GM19438 (cell line): ENCODE measurements at regions not wholly inside any gene's neighbourhood (a gene's known extent, or its start where the extent isn't known, plus 50 kb on each side); places are given as distances from the start of the nearest gene placed in this dataset.
"Not testable (repeated sequence)": the region's sequence is repeated elsewhere in the genome, so short reads cannot be mapped to it uniquely, and the experiment has no call there.

Source experiments
- ATAC-seq: cut with Tn5 transposase; IDR thresholded peaks from one replicate; pipeline ENCODE4 v1.9.1; 2021; ENCODE audit warnings: low read depth; ENCODE audit not compliant: unreplicated experiment

- no peak for ATAC-seq
Measured at GRCh38 chr13:40342461-40342860, 324.0 kb downstream of the FOXO1 start.

- no peak for ATAC-seq
Measured at GRCh38 chr13:40342901-40343300, 323.5 kb downstream of the FOXO1 start.

GRCh38 chr13:40343550-40344269 lies 322.7 kb downstream of the FOXO1 start:
- ATAC-seq = no peak

GRCh38 chr13:40344270-40345148 lies 321.9 kb downstream of the FOXO1 start:
- ATAC-seq = no peak

GRCh38 chr13:40345149-40345514 lies 321.3 kb downstream of the FOXO1 start:
- no peak for ATAC-seq

- no peak for ATAC-seq
Measured at GRCh38 chr13:40345654-40346372, 320.6 kb downstream of the FOXO1 start.

- ATAC-seq = no peak
Measured at GRCh38 chr13:40346592-40346991, 319.8 kb downstream of the FOXO1 start.

GRCh38 chr13:40348096-40348679 lies 318.3 kb downstream of the FOXO1 start:
- ATAC-seq = no peak

- no peak for ATAC-seq
Measured at GRCh38 chr13:40350283-40350992, 316.0 kb downstream of the FOXO1 start.

GRCh38 chr13:40351537-40352379 lies 314.7 kb downstream of the FOXO1 start:
- no peak for ATAC-seq

GRCh38 chr13:40352380-40352778 lies 314.1 kb downstream of the FOXO1 start:
- ATAC-seq = no peak

- ATAC-seq = no peak
Measured at GRCh38 chr13:40352802-40353562, 313.5 kb downstream of the FOXO1 start.

- no peak for ATAC-seq
Measured at GRCh38 chr13:40355126-40355724, 311.2 kb downstream of the FOXO1 start.

- no peak for ATAC-seq
Measured at GRCh38 chr13:40356011-40356410, 310.4 kb downstream of the FOXO1 start.

GRCh38 chr13:40356458-40356857 lies 310.0 kb downstream of the FOXO1 start:
- not testable (repeated sequence) for ATAC-seq

- no peak for ATAC-seq
Measured at GRCh38 chr13:40362502-40362901, 303.9 kb downstream of the FOXO1 start.

- no peak for ATAC-seq
Measured at GRCh38 chr13:40363653-40364052, 302.8 kb downstream of the FOXO1 start.

- ATAC-seq = no peak
Measured at GRCh38 chr13:40366119-40366518, 300.3 kb downstream of the FOXO1 start.
